HG02678 (cell line): ENCODE measurements at regions not wholly inside any gene's neighbourhood (a gene's known extent, or its start where the extent isn't known, plus 50 kb on each side); places are given as distances from the start of the nearest gene placed in this dataset.

Experiments used
- ATAC-seq: cut with Tn5 transposase; IDR thresholded peaks from one replicate; pipeline ENCODE4 v1.9.1; 2021; ENCODE audit warnings: mild to moderate bottlenecking, moderate library complexity; ENCODE audit not compliant: unreplicated experiment

GRCh38 chr3:13159890-13160289, 86.7 kb upstream of the IQSEC1 start:
- ATAC-seq, result no peak

GRCh38 chr3:13158871-13159270, 85.6 kb upstream of the IQSEC1 start:
- no peak for ATAC-seq

- no peak for ATAC-seq
These were observed 85.2 kb upstream of the IQSEC1 start for GRCh38 chr3:13158408-13158807.

- no peak for ATAC-seq
These were observed 84.8 kb upstream of the IQSEC1 start for GRCh38 chr3:13157986-13158385.

GRCh38 chr3:13152826-13153710, 79.8 kb upstream of the IQSEC1 start:
- ATAC-seq, result no peak

GRCh38 chr3:13150624-13151023, 77.4 kb upstream of the IQSEC1 start:
- no peak for ATAC-seq

- ATAC-seq, result no peak
These were observed 76.3 kb upstream of the IQSEC1 start for GRCh38 chr3:13149330-13150108.

- no peak for ATAC-seq
These were observed 75.5 kb upstream of the IQSEC1 start for GRCh38 chr3:13148561-13149329.

- no peak for ATAC-seq
These were observed 74.9 kb upstream of the IQSEC1 start for GRCh38 chr3:13148126-13148525.

- ATAC-seq, result no peak
These were observed 74.1 kb upstream of the IQSEC1 start for GRCh38 chr3:13147344-13147743.

- ATAC-seq, result no peak
These were observed 73.5 kb upstream of the IQSEC1 start for GRCh38 chr3:13146643-13147143.

- ATAC-seq, result no peak
These were observed 72.8 kb upstream of the IQSEC1 start for GRCh38 chr3:13145826-13146642.

GRCh38 chr3:13145131-13145825, 72.0 kb upstream of the IQSEC1 start:
- ATAC-seq, result no peak

- no peak for ATAC-seq
These were observed 71.2 kb upstream of the IQSEC1 start for GRCh38 chr3:13144163-13145023.

- ATAC-seq, result no peak
These were observed 70.3 kb upstream of the IQSEC1 start for GRCh38 chr3:13143381-13144004.

GRCh38 chr3:13142552-13143380, 69.5 kb upstream of the IQSEC1 start:
- no peak for ATAC-seq

- ATAC-seq, result no peak
These were observed 68.8 kb upstream of the IQSEC1 start for GRCh38 chr3:13141991-13142412.
